H9 (cell line): ENCODE measurements at regions not wholly inside any gene's neighbourhood (a gene's known extent, or its start where the extent isn't known, plus 50 kb on each side); places are given as distances from the start of the nearest gene placed in this dataset.

ENCODE experiments used
- DNase-seq: peaks from one replicate; pipeline ENCODE4 v3.0.0-alpha.2; 2017
- H2AFZ ChIP-seq: one replicate; pipeline ENCODE4 v1.6.1; 2013; ENCODE audit warnings: mild to moderate bottlenecking, low read length, control low read depth, moderate library complexity
- H2AK5ac ChIP-seq: 2 replicates; pipeline ENCODE4 v1.6.1; 2013; ENCODE audit warnings: low read length, control low read depth, mixed read lengths; ENCODE audit not compliant: insufficient read length
- H2BK120ac ChIP-seq: one replicate; pipeline ENCODE4 v1.6.1; 2013; ENCODE audit warnings: low read depth, mild to moderate bottlenecking, low read length, control low read depth, inconsistent platforms; ENCODE audit not compliant: poor library complexity, severe bottlenecking
- H2BK12ac ChIP-seq: 2 replicates; pipeline ENCODE4 v1.6.1; 2013; ENCODE audit warnings: low read length, control low read depth, mixed read lengths, low read depth; ENCODE audit not compliant: insufficient read length
- H2BK15ac ChIP-seq: 2 replicates; pipeline ENCODE4 v1.6.1; 2013; ENCODE audit warnings: low read depth, low read length, control low read depth
- H2BK20ac ChIP-seq: one replicate; pipeline ENCODE4 v1.6.1; 2013; ENCODE audit warnings: low read depth, mild to moderate bottlenecking, low read length, control low read depth, inconsistent platforms; ENCODE audit not compliant: poor library complexity, severe bottlenecking
- H2BK5ac ChIP-seq: 2 replicates; pipeline ENCODE4 v1.6.1; 2013; ENCODE audit warnings: low read length, control low read depth, mixed read lengths; ENCODE audit not compliant: insufficient read length
- H3K14ac ChIP-seq: 2 replicates; pipeline ENCODE4 v1.6.1; 2013; ENCODE audit warnings: low read length, control low read depth; ENCODE audit not compliant: insufficient read depth
- H3K18ac ChIP-seq: 2 replicates; pipeline ENCODE4 v1.6.1; 2013; ENCODE audit warnings: low read depth, mild to moderate bottlenecking, mixed read lengths, low read length, control low read depth; ENCODE audit not compliant: insufficient read length
- H3K23ac ChIP-seq: 2 replicates; pipeline ENCODE4 v1.6.1; 2013; ENCODE audit warnings: low read length, control low read depth, mixed read lengths, low read depth; ENCODE audit not compliant: insufficient read length
- H3K23me2 ChIP-seq: 2 replicates; pipeline ENCODE4 v1.6.1; 2013; ENCODE audit warnings: low read depth, mild to moderate bottlenecking, mixed read lengths, low read length, control low read depth; ENCODE audit not compliant: insufficient read length, poor library complexity, severe bottlenecking
- H3K27ac ChIP-seq: 2 replicates; pipeline ENCODE4 v1.5.1; 2013; ENCODE audit warnings: low read length, control low read depth, mixed read lengths, low read depth; ENCODE audit not compliant: insufficient read length
- H3K27me3 ChIP-seq: 2 replicates; pipeline ENCODE4 v1.6.1; 2013; ENCODE audit warnings: low read length, control low read depth, inconsistent platforms; ENCODE audit not compliant: insufficient read depth
- H3K4ac ChIP-seq: 2 replicates; pipeline ENCODE4 v1.6.1; 2013; ENCODE audit warnings: low read depth, mild to moderate bottlenecking, control low read depth, inconsistent platforms, low read length, moderate library complexity
- H3K4me1 ChIP-seq: 2 replicates; pipeline ENCODE4 v1.6.1; 2013; ENCODE audit warnings: low read length, control low read depth, inconsistent platforms; ENCODE audit not compliant: insufficient read depth
- H3K4me2 ChIP-seq: 2 replicates; pipeline ENCODE4 v1.6.1; 2013; ENCODE audit warnings: low read length, control low read depth, mixed read lengths; ENCODE audit not compliant: insufficient read length, insufficient read depth
- H3K56ac ChIP-seq: 2 replicates; pipeline ENCODE4 v1.6.1; 2013; ENCODE audit warnings: low read depth, mild to moderate bottlenecking, mixed read lengths, low read length, control low read depth; ENCODE audit not compliant: insufficient read length
- H3K79me1 ChIP-seq: 2 replicates; pipeline ENCODE4 v1.6.1; 2013; ENCODE audit warnings: low read depth, mild to moderate bottlenecking, moderate library complexity, low read length, control low read depth, inconsistent platforms; ENCODE audit not compliant: insufficient read depth, poor library complexity, severe bottlenecking
- H3K79me2 ChIP-seq: 2 replicates; pipeline ENCODE4 v1.6.1; 2013; ENCODE audit warnings: low read length, control low read depth, inconsistent platforms; ENCODE audit not compliant: insufficient read depth
- H3K9ac ChIP-seq: 2 replicates; pipeline ENCODE4 v1.6.1; 2013; ENCODE audit warnings: low read length, control low read depth, mixed read lengths; ENCODE audit not compliant: insufficient read length; ENCODE audit errors: extremely low read depth
- H3K9me3 ChIP-seq: one replicate; pipeline ENCODE4 v1.6.1; 2013; ENCODE audit warnings: low read depth, low read length, inconsistent platforms; ENCODE audit not compliant: control insufficient read depth
- H3T11ph ChIP-seq: one replicate; pipeline ENCODE4 v1.6.1; 2013; ENCODE audit warnings: mild to moderate bottlenecking, low read length, control low read depth, inconsistent platforms
- H4K20me1 ChIP-seq: one replicate; pipeline ENCODE4 v1.6.1; 2013; ENCODE audit not compliant: control insufficient read depth, insufficient read length, insufficient read depth
- H4K5ac ChIP-seq: 2 replicates; pipeline ENCODE4 v1.6.1; 2013; ENCODE audit warnings: low read depth, mild to moderate bottlenecking, mixed read lengths, low read length, control low read depth; ENCODE audit not compliant: insufficient read length
- H4K8ac ChIP-seq: replicated peaks from 2 replicates; pipeline ENCODE4 v1.6.1; 2013; ENCODE audit warnings: low read length, control low read depth, mixed read lengths, low read depth; ENCODE audit not compliant: insufficient read length
- H4K91ac ChIP-seq: 2 replicates; pipeline ENCODE4 v1.6.1; 2013; ENCODE audit warnings: low read depth, mild to moderate bottlenecking, moderate library complexity, mixed read lengths, low read length, control low read depth; ENCODE audit not compliant: insufficient read length
- H3K27ac Mint-ChIP-seq, 3 experiments: 2 replicates in 2 of 3; 3 replicates in 1 of 3; pipeline ENCODE4 v1.8.0; 2020 to 2021; ENCODE audit warnings: mixed read lengths in 3 of 3, mild to moderate bottlenecking in 1 of 3, moderate library complexity in 1 of 3
- H3K27me3 Mint-ChIP-seq: 2 replicates; pipeline ENCODE4 v1.8.0; 2021; ENCODE audit warnings: low read depth, mild to moderate bottlenecking, moderate library complexity, mixed read lengths
- H3K36me3 Mint-ChIP-seq, 3 experiments: 2 replicates in 2 of 3; 3 replicates in 1 of 3; pipeline ENCODE4 v1.8.0; 2020 to 2021; ENCODE audit warnings: low read depth in 3 of 3, mixed read lengths in 3 of 3; ENCODE audit not compliant: insufficient read depth in 1 of 3
- H3K4me1 Mint-ChIP-seq, 2 experiments: 2 replicates each; pipeline ENCODE4 v1.8.0; 2020; ENCODE audit warnings: mixed read lengths in 2 of 2
- H3K4me3 Mint-ChIP-seq, 2 experiments: 2 replicates in 1 of 2; 3 replicates in 1 of 2; pipeline ENCODE4 v1.8.0; 2020 to 2021; ENCODE audit warnings: mild to moderate bottlenecking in 2 of 2, mixed read lengths in 2 of 2, moderate library complexity in 1 of 2
- H3K9me3 Mint-ChIP-seq, 2 experiments: 2 replicates in 1 of 2; 3 replicates in 1 of 2; pipeline ENCODE4 v1.8.0; 2020; ENCODE audit warnings: mild to moderate bottlenecking in 2 of 2, mixed read lengths in 2 of 2, moderate library complexity in 1 of 2
- CTCF ChIP-seq: fragments of 200-600 bp; sonication (generic); conservative IDR thresholded peaks from 3 replicates; pipeline ENCODE4 v1.8.0; 2021; ENCODE audit warnings: antibody characterized with exemption, mild to moderate bottlenecking
- WGBS: extraction: QIAGEN DNeasy Blood & Tissue Kit; methylation state at CpG from one replicate; pipeline ENCODE4 v1.1.7; 2013; ENCODE audit warnings: missing lambda C conversion rate, low lambda C conversion rate, mixed read lengths; ENCODE audit not compliant: insufficient read length; ENCODE audit errors: extremely low coverage; 5-methylcytosine and 5-hydroxymethylcytosine counted together

DNA sequence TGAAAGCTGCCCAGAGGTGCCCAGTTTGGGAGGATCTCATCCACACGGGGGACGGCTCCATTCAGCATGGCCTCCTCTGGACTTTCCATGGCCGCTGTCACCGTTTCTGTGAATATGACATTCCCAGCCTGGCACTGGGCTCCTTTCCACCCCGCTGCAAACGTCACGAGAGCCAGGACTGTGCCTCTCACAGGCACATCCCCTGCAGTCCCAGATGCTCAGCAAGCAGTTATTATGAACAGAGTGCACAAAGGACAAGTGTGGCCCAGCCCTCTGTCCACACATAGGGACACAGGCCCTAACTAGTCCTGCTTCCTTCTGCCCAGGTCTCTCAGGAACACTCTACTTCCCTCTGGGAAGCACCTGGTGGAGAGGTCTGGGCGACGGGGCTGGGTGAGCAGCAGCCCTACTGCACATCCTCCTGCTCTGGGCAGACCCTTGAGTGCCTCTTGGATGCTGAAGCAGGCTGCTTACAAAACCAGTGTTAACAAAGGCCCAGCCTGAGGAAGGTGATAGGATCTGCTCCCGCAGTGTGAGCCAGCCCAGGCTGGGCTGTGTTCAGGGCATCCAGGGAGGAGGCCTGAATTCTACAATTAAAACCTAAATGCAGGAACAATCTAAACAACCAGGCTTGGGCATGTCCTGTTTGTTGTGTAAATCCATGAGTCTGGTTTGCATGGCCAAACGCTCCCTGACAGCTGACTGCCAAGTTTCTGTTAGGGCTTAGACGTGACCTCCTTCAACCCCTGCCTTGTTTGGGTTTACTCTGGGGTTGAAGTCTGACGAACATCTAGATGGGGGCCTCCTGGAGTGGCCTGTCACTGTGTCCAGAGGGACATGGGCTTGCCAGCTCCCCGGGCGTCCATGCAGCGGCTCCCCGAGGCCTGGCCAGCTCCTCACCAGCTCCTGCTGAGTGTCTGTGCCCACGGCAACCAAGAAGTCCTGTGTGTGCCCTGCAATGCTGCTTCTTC lies 269.8 kb downstream of the GADD45G start:
- Histone ChIP-seq H3K27ac (no peak overlapping the region), H4K20me1 (no peaks in the 10 kb centered on the region), H3K4me1 (no peaks in the 10 kb centered on the region), H3K79me1 (no peaks in the 10 kb centered on the region), H2BK120ac (no peak overlapping the region), H2BK5ac (no peak overlapping the region), H3K79me2 (no peaks in the 10 kb centered on the region), H3K23me2 (no peaks in the 10 kb centered on the region), H2AK5ac (no peak overlapping the region), H4K91ac (no peak overlapping the region), H3K4ac (no peak overlapping the region), H4K5ac (no peak overlapping the region), H3K9ac (no peak overlapping the region), H3K27me3 (no peaks in the 10 kb centered on the region), H3K4me2 (no peak overlapping the region), H2BK15ac (no peak overlapping the region), H3K23ac (no peak overlapping the region), H2BK12ac (no peak overlapping the region), H3K18ac (no peak overlapping the region), H3T11ph (no peak overlapping the region), H3K9me3 (no peaks in the 10 kb centered on the region), H4K8ac (no peak overlapping the region), H3K14ac (no peak overlapping the region), H3K56ac (no peak overlapping the region), H2BK20ac (no peak overlapping the region), H2AFZ (no peak overlapping the region)
- Mint-ChIP-seq H3K27me3 (peaks cover 3% of the 10 kb centered on the region), H3K4me1 (peaks cover 0 to 3% of the 10 kb centered on the region in 2 experiments; a peak in 2 of 4 replicates), H3K36me3 (no peaks in the 10 kb centered on the region), H3K4me3 (no peak overlapping the region), H3K9me3 (no peaks in the 10 kb centered on the region), H3K27ac (peak overlapping the region in 1 of 3 experiments; percentile 70; a peak in 1 of 7 replicates)
- no CpG with 5 or more reads among the region's 18 CpGs for WGBS
- TF ChIP-seq CTCF = no peak
- DNase-seq = peak; percentile 21
